ENCODE measurements at regions not wholly inside any gene's neighbourhood (a gene's known extent, or its start where the extent isn't known, plus 50 kb on each side); places are given as distances from the start of the nearest gene placed in this dataset.

- Histone ChIP-seq H3K36me3 (ENCODE audit: control insufficient read depth in 2 of 2, extremely low read depth in 1 of 2, insufficient read depth in 2 of 2, low read length in 2 of 2) (no peaks in the 10 kb centered on the region), H2AFZ (ENCODE audit: low read depth, low read length) (no peak overlapping the region), H3K9ac (replicated peaks; ENCODE audit: extremely low read depth, insufficient read depth, low read length) (no peak overlapping the region), H4K20me1 (replicated peaks; ENCODE audit: control insufficient read depth, extremely low read depth, insufficient read depth, low read length) (no peaks in the 10 kb centered on the region), H3K4me2 (ENCODE audit: insufficient read depth, low read length) (no peak overlapping the region), H3K4me3 (replicated peaks in 1 of 3; ENCODE audit: insufficient read depth in 1 of 3, low read depth in 1 of 3, low read length in 3 of 3) (no peak overlapping the region), H3K27ac (ENCODE audit: insufficient read depth, low read depth, low read length) (no peak overlapping the region), H3K79me2 (ENCODE audit: control insufficient read depth, insufficient read depth, low read length) (no peaks in the 10 kb centered on the region), H3K9me1 (replicated peaks; ENCODE audit: control insufficient read depth, extremely low read depth, insufficient read depth, low read length) (no peaks in the 10 kb centered on the region), H3K4me1 (ENCODE audit: control insufficient read depth, extremely low read depth, insufficient read depth, low read length) (no peaks in the 10 kb centered on the region), H3K27me3 (ENCODE audit: control insufficient read depth in 2 of 2, insufficient read depth in 2 of 2, low read length in 2 of 2) (no peaks in the 10 kb centered on the region), H3K9me3 (replicated peaks; ENCODE audit: control insufficient read depth, insufficient read depth, low read length) (no peaks in the 10 kb centered on the region)
- POLR2A ChIA-PET = no interaction called here
- TF ChIP-seq FOS (IDR thresholded peaks at IDR 0.05; ENCODE audit: borderline replicate concordance, insufficient read depth, low read length) (no peak), POLR2AphosphoS5 (IDR thresholded peaks at IDR 0.05; ENCODE audit: insufficient read depth, low read depth, low read length) (no peak), MYC (IDR thresholded peaks at IDR 0.05; ENCODE audit: low read depth, low read length) (no peak), EZH2 (IDR thresholded peaks at IDR 0.05; ENCODE audit: borderline replicate concordance, low read depth, low read length, severe bottlenecking) (no peak)
- TF ChIP-seq, protein P1, sequence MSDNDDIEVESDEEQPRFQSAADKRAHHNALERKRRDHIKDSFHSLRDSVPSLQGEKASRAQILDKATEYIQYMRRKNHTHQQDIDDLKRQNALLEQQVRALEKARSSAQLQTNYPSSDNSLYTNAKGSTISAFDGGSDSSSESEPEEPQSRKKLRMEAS (IDR thresholded peaks at IDR 0.05; ENCODE audit: insufficient read depth, insufficient read length) = no peak
- intact Hi-C loops (cut with micrococcal nuclease) = no loop called here
- DNase-seq (ENCODE audit: low read depth, low spot score) (peak; percentile 42), FAIRE-seq (no peak)
- dilution Hi-C loops (cut with MboI; ENCODE audit: extremely low pct_ligation_motif_present, low sequenced_read_pairs) = no loop called here
- CTCF ChIA-PET = interaction anchor here (0.9 kb wide), 1 partner anchor 9 kb away, joined by 3 read pairs; no protein-coding TSS in a partner anchor
- BruUV-seq (replicated peaks) = no TSS peak
Observed at GRCh38 chr3:153320585-153321128, 158.6 kb downstream of the RAP2B start.

DNA sequence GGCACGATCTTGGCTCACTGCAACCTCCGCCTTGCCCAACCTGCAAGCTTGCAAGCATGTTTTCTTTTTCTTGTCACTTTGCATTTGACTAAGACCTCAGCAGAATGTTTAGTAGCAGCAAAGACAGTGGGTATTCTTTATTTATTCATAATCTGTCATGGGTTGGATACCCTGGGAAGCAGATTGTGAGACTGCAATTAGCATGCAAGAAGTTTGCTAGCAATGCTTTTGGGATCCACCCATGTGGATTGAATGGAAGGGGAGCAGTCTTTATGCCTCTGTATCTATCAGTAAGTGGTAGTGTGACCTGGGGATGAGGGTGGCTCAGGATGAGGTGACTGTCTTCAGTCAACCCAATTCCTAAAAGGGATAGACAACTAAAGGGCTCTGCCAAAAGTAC is 166.7 kb downstream of the RAP2B start:
- DNase-seq (ENCODE audit: low read depth, low spot score) = no peak

More for the DNA sequence above, 166.7 kb downstream of the RAP2B start:
- TF ChIP-seq, protein P2, sequence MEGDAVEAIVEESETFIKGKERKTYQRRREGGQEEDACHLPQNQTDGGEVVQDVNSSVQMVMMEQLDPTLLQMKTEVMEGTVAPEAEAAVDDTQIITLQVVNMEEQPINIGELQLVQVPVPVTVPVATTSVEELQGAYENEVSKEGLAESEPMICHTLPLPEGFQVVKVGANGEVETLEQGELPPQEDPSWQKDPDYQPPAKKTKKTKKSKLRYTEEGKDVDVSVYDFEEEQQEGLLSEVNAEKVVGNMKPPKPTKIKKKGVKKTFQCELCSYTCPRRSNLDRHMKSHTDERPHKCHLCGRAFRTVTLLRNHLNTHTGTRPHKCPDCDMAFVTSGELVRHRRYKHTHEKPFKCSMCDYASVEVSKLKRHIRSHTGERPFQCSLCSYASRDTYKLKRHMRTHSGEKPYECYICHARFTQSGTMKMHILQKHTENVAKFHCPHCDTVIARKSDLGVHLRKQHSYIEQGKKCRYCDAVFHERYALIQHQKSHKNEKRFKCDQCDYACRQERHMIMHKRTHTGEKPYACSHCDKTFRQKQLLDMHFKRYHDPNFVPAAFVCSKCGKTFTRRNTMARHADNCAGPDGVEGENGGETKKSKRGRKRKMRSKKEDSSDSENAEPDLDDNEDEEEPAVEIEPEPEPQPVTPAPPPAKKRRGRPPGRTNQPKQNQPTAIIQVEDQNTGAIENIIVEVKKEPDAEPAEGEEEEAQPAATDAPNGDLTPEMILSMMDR (IDR thresholded peaks at IDR 0.05; ENCODE audit: extremely low read depth in 1 of 2, insufficient read depth in 1 of 2, low read depth in 1 of 2, low read length in 2 of 2) = no peak
- no peak for TF ChIP-seq GATA2 (IDR thresholded peaks at IDR 0.05; ENCODE audit: insufficient read depth, insufficient read length, low read depth, low read length)
- no peak for TF ChIP-seq POLR2A (IDR thresholded peaks at IDR 0.05; ENCODE audit: low read depth, low read length)
- no peak for TF ChIP-seq MYC (IDR thresholded peaks at IDR 0.05; ENCODE audit: low read depth, low read length)
- TF ChIP-seq, protein P1 (IDR thresholded peaks at IDR 0.05; ENCODE audit: insufficient read depth, insufficient read length) = no peak
- no peak for TF ChIP-seq JUN (IDR thresholded peaks at IDR 0.05; ENCODE audit: borderline replicate concordance, insufficient read depth, insufficient read length, low read depth)
- no peak for TF ChIP-seq FOS (IDR thresholded peaks at IDR 0.05; ENCODE audit: borderline replicate concordance, insufficient read depth, low read length)
- TF ChIP-seq EZH2 (IDR thresholded peaks at IDR 0.05; ENCODE audit: borderline replicate concordance, low read depth, low read length, severe bottlenecking) = no peak
- no peak for TF ChIP-seq POLR2AphosphoS5 (IDR thresholded peaks at IDR 0.05; ENCODE audit: insufficient read depth, low read depth, low read length)
- H3K9ac ChIP-seq (replicated peaks; ENCODE audit: extremely low read depth, insufficient read depth, low read length) = no peak overlapping the region
- no peak overlapping the region for H3K27ac ChIP-seq (ENCODE audit: insufficient read depth, low read depth, low read length)
- ChIA-PET POLR2A (no interaction called here), CTCF (interaction anchor here (0.7 to 1.0 kb wide), 3 partner anchors 15 to 298 kb away, joined by 3 to 5 read pairs (median 3); no protein-coding TSS in a partner anchor)
- dilution Hi-C loops (cut with MboI; ENCODE audit: extremely low pct_ligation_motif_present, low sequenced_read_pairs) (no loop called here), intact Hi-C loops (cut with micrococcal nuclease) (no loop called here)
- H2AFZ ChIP-seq (ENCODE audit: low read depth, low read length) = no peak overlapping the region
- H3K79me2 ChIP-seq (ENCODE audit: control insufficient read depth, insufficient read depth, low read length) = no peaks in the 10 kb centered on the region
- no peaks in the 10 kb centered on the region for H4K20me1 ChIP-seq (replicated peaks; ENCODE audit: control insufficient read depth, extremely low read depth, insufficient read depth, low read length)
- no peak overlapping the region for H3K4me3 ChIP-seq (replicated peaks in 1 of 3; ENCODE audit: insufficient read depth in 1 of 3, low read depth in 1 of 3, low read length in 3 of 3)
- no TSS peak for BruUV-seq (replicated peaks)
- H3K9me3 ChIP-seq (replicated peaks; ENCODE audit: control insufficient read depth, insufficient read depth, low read length) = no peaks in the 10 kb centered on the region
- H3K4me2 ChIP-seq (ENCODE audit: insufficient read depth, low read length) = no peak overlapping the region
- H3K9me1 ChIP-seq (replicated peaks; ENCODE audit: control insufficient read depth, extremely low read depth, insufficient read depth, low read length) = no peaks in the 10 kb centered on the region
- FAIRE-seq = no peak
- no peaks in the 10 kb centered on the region for H3K27me3 ChIP-seq (ENCODE audit: control insufficient read depth in 2 of 2, insufficient read depth in 2 of 2, low read length in 2 of 2)
- H3K36me3 ChIP-seq (ENCODE audit: control insufficient read depth in 2 of 2, extremely low read depth in 1 of 2, insufficient read depth in 2 of 2, low read length in 2 of 2) = no peaks in the 10 kb centered on the region
- no peaks in the 10 kb centered on the region for H3K4me1 ChIP-seq (ENCODE audit: control insufficient read depth, extremely low read depth, insufficient read depth, low read length)
